Neural cell (in vitro differentiated cells): ENCODE measurements at regions not wholly inside any gene's neighbourhood (a gene's known extent, or its start where the extent isn't known, plus 50 kb on each side); places are given as distances from the start of the nearest gene placed in this dataset.

Experiments used
- H2AFZ ChIP-seq: fragments of 200-600, 300-800 bp; sonication (generic), shearing (Covaris generic); 2 replicates; pipeline ENCODE4 v1.6.0; 2014; ENCODE audit warnings: low read depth, mild to moderate bottlenecking, antibody characterized with exemption, low read length, moderate library complexity
- H3F3A ChIP-seq: fragments of 200-600 bp; shearing (Covaris generic); 2 replicates; pipeline ENCODE4 v1.6.1; 2016; ENCODE audit warnings: mild to moderate bottlenecking, moderate library complexity, mixed read lengths, antibody characterized with exemption, low read length; ENCODE audit not compliant: insufficient read depth, poor library complexity, severe bottlenecking
- H3K27ac ChIP-seq: fragments of 200-600, 300-800 bp; sonication (generic), shearing (Covaris generic); 2 replicates; pipeline ENCODE4 v1.5.1; 2014; ENCODE audit warnings: mild to moderate bottlenecking, low read length, moderate library complexity
- H3K27me3 ChIP-seq: fragments of 300-800, 200-600 bp; sonication (generic), shearing (Covaris generic); 2 replicates; pipeline ENCODE4 v1.6.0; 2014; ENCODE audit warnings: mild to moderate bottlenecking, low read depth, low read length, moderate library complexity; ENCODE audit not compliant: insufficient read depth
- H3K36me3 ChIP-seq: fragments of 300-800, 200-600 bp; sonication (generic), shearing (Covaris generic); 2 replicates; pipeline ENCODE4 v1.5.1; 2014; ENCODE audit warnings: mild to moderate bottlenecking, antibody characterized with exemption, low read length, moderate library complexity; ENCODE audit not compliant: insufficient read depth
- H3K4me2 ChIP-seq: fragments of 300-800, 200-600 bp; sonication (generic), shearing (Covaris generic); 2 replicates; pipeline ENCODE4 v1.6.0; 2014; ENCODE audit warnings: mild to moderate bottlenecking, low read length
- H3K4me3 ChIP-seq: fragments of 300-800, 200-600 bp; sonication (generic), shearing (Covaris generic); 2 replicates; pipeline ENCODE4 v1.5.1; 2014; ENCODE audit warnings: mild to moderate bottlenecking, low read length, moderate library complexity
- H3K79me2 ChIP-seq: fragments of 200-600 bp; shearing (Covaris generic); replicated peaks from 2 replicates; pipeline ENCODE4 v1.6.0; 2014; ENCODE audit warnings: mild to moderate bottlenecking, low read length, moderate library complexity; ENCODE audit not compliant: insufficient read depth
- H3K9ac ChIP-seq: fragments of 300-800, 200-600 bp; sonication (generic), shearing (Covaris generic); 2 replicates; pipeline ENCODE4 v1.6.1; 2016; ENCODE audit warnings: mild to moderate bottlenecking, low read length, mixed read lengths
- H3K9me2 ChIP-seq: fragments of 200-600 bp; shearing (Covaris generic); 2 replicates; pipeline ENCODE4 v1.6.1; 2016; ENCODE audit warnings: mild to moderate bottlenecking, low read length, mixed read lengths; ENCODE audit not compliant: insufficient read depth
- H3K9me3 ChIP-seq: fragments of 200-600, 300-800 bp; sonication (generic), shearing (Covaris generic); 2 replicates; pipeline ENCODE4 v1.6.1; 2016; ENCODE audit warnings: mild to moderate bottlenecking, mixed run types, low read length, moderate library complexity, mixed read lengths
- H4K20me1 ChIP-seq: fragments of 200-600 bp; shearing (Covaris generic); 2 replicates; pipeline ENCODE4 v1.6.1; 2016; ENCODE audit warnings: mild to moderate bottlenecking, mixed run types; ENCODE audit not compliant: insufficient read depth
- EP300 ChIP-seq: fragments of 450-650 bp; conservative IDR thresholded peaks from 2 replicates; pipeline ENCODE4 v1.6.1; 2014; ENCODE audit warnings: antibody characterized with exemption, mild to moderate bottlenecking, moderate library complexity; ENCODE audit not compliant: poor library complexity, severe bottlenecking
- EZH2 ChIP-seq: fragments of 200-600, 300-800 bp; shearing (Covaris generic), sonication (generic); IDR thresholded peaks from 2 replicates; pipeline ENCODE4 v1.6.1; 2014; ENCODE audit warnings: antibody characterized with exemption, low read length, borderline replicate concordance, mild to moderate bottlenecking; ENCODE audit not compliant: insufficient read depth, poor library complexity, severe bottlenecking
- MXI1 ChIP-seq: fragments of 450-650 bp; conservative IDR thresholded peaks from 2 replicates; pipeline ENCODE4 v1.6.1; 2014; ENCODE audit warnings: antibody characterized with exemption, mild to moderate bottlenecking; ENCODE audit not compliant: poor library complexity, severe bottlenecking
- POLR2AphosphoS5 ChIP-seq: IDR thresholded peaks from 2 replicates; pipeline ENCODE4 v1.6.1; 2012
- RAD21 ChIP-seq: fragments of 450-650 bp; conservative IDR thresholded peaks from 2 replicates; pipeline ENCODE4 v1.6.1; 2014; ENCODE audit warnings: antibody characterized with exemption, mild to moderate bottlenecking, moderate library complexity
- SMC3 ChIP-seq: fragments of 450-650 bp; conservative IDR thresholded peaks from 2 replicates; pipeline ENCODE4 v1.6.1; 2014; ENCODE audit warnings: antibody characterized with exemption, mild to moderate bottlenecking, moderate library complexity; ENCODE audit not compliant: poor library complexity
- TAF1 ChIP-seq: IDR thresholded peaks from 2 replicates; pipeline ENCODE4 v1.6.1; 2012; ENCODE audit warnings: low read depth
- TF ChIP-seq, protein P1 (sequence below): IDR thresholded peaks from 2 replicates; pipeline ENCODE4 v1.6.1; 2012; ENCODE audit warnings: borderline replicate concordance
- TF ChIP-seq, protein P2 (sequence below): fragments of 450-650 bp; IDR thresholded peaks from 2 replicates; pipeline ENCODE4 v1.5.1; 2014; ENCODE audit warnings: antibody characterized with exemption, mild to moderate bottlenecking, moderate library complexity; ENCODE audit not compliant: poor library complexity, severe bottlenecking

DNA sequence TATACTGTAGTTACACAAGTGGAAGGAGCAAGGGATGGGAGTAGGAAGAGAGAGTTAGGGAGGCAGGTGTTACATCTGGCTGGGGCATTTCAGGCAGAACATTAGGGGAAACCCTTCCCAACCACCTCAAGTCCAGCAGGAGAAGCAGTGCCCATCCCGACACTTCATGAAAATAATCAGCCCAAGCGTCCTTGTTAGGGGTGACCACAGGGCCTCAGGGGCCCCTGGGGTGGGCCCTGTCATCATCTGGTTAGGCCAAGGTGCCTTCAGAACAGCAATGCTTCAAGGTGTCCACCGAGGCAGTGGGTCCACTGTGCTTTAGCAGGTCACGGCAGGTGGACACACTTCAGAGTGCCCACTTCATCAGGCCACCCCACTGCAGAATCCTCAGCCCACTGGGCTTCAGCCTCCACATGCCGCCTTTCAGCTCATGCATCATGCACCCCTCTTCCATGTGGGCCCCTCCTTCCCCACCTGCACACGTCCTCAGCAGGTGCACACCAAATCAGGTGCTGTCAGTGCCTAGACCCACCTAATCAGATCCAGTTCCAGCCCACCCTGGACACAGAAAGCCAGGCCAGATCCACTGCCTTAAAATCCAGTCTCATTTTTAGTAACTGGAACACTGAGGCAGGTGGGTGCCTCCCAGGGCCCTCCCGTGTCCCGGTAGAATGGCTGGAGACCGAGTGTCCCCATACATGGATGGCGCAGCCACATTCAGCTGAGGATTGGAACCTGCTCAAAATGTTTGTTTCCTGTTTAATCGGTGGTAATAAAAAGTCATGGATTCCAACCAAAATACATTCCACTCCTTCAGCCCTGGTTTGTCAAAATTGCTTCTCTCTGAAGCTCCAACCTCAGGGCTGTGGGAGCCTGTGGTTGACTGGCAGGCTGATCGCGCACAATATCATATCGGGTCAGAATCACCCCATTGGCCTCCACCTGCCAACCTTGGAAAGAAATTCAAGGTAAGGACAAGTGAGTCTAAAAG, 99.5 kb downstream of the ANKRD60 start:
- Histone ChIP-seq H3F3A (no peaks in the 10 kb centered on the region), H3K9ac (no peak overlapping the region), H3K4me2 (no peak overlapping the region), H2AFZ (no peak overlapping the region), H3K9me3 (no peaks in the 10 kb centered on the region), H3K9me2 (no peaks in the 10 kb centered on the region), H3K79me2 (no peaks in the 10 kb centered on the region), H4K20me1 (no peaks in the 10 kb centered on the region), H3K27ac (no peak overlapping the region), H3K36me3 (no peaks in the 10 kb centered on the region), H3K4me3 (no peak overlapping the region), H3K27me3 (no peaks in the 10 kb centered on the region)
- no peak for TF ChIP-seq TAF1
- TF ChIP-seq, protein P1, sequence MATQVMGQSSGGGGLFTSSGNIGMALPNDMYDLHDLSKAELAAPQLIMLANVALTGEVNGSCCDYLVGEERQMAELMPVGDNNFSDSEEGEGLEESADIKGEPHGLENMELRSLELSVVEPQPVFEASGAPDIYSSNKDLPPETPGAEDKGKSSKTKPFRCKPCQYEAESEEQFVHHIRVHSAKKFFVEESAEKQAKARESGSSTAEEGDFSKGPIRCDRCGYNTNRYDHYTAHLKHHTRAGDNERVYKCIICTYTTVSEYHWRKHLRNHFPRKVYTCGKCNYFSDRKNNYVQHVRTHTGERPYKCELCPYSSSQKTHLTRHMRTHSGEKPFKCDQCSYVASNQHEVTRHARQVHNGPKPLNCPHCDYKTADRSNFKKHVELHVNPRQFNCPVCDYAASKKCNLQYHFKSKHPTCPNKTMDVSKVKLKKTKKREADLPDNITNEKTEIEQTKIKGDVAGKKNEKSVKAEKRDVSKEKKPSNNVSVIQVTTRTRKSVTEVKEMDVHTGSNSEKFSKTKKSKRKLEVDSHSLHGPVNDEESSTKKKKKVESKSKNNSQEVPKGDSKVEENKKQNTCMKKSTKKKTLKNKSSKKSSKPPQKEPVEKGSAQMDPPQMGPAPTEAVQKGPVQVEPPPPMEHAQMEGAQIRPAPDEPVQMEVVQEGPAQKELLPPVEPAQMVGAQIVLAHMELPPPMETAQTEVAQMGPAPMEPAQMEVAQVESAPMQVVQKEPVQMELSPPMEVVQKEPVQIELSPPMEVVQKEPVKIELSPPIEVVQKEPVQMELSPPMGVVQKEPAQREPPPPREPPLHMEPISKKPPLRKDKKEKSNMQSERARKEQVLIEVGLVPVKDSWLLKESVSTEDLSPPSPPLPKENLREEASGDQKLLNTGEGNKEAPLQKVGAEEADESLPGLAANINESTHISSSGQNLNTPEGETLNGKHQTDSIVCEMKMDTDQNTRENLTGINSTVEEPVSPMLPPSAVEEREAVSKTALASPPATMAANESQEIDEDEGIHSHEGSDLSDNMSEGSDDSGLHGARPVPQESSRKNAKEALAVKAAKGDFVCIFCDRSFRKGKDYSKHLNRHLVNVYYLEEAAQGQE, result no peak
- TF ChIP-seq EZH2, result no peak
- no peak for TF ChIP-seq EP300
- no peak for TF ChIP-seq SMC3
- TF ChIP-seq, protein P2, sequence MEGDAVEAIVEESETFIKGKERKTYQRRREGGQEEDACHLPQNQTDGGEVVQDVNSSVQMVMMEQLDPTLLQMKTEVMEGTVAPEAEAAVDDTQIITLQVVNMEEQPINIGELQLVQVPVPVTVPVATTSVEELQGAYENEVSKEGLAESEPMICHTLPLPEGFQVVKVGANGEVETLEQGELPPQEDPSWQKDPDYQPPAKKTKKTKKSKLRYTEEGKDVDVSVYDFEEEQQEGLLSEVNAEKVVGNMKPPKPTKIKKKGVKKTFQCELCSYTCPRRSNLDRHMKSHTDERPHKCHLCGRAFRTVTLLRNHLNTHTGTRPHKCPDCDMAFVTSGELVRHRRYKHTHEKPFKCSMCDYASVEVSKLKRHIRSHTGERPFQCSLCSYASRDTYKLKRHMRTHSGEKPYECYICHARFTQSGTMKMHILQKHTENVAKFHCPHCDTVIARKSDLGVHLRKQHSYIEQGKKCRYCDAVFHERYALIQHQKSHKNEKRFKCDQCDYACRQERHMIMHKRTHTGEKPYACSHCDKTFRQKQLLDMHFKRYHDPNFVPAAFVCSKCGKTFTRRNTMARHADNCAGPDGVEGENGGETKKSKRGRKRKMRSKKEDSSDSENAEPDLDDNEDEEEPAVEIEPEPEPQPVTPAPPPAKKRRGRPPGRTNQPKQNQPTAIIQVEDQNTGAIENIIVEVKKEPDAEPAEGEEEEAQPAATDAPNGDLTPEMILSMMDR, result no peak
- no peak for TF ChIP-seq POLR2AphosphoS5
- no peak for TF ChIP-seq MXI1
- TF ChIP-seq RAD21, result no peak

DNA sequence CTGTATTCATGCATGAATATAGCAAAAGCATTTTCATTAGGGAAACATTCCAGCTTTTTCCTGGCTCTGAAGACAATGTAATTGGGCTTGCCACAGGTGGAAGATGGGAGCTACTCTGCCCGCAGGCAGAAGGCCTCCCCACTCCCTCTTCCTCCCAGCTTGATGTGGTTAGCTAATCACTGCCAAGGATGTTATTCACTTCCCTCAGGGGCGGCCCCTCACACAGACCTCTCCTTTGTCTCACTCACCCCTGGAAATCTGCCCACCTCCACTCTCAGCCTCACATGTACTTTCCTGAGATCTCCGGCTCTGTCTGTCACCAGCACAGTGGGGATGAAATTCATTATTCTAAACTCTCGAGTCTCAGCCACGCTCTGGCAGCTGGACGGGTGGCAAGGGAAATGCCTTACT, 100.7 kb downstream of the ANKRD60 start:
- H3K36me3 ChIP-seq, result no peaks in the 10 kb centered on the region
- no peaks in the 10 kb centered on the region for H3K9me3 ChIP-seq
- no peaks in the 10 kb centered on the region for H3K79me2 ChIP-seq
- no peak overlapping the region for H3K27ac ChIP-seq
- no peaks in the 10 kb centered on the region for H3K27me3 ChIP-seq
- H3K9ac ChIP-seq, result no peak overlapping the region
- no peaks in the 10 kb centered on the region for H4K20me1 ChIP-seq
- H3K4me3 ChIP-seq, result no peak overlapping the region
- no peaks in the 10 kb centered on the region for H3K9me2 ChIP-seq
- H3F3A ChIP-seq, result no peaks in the 10 kb centered on the region
- no peak for TF ChIP-seq EP300
- TF ChIP-seq, protein P1, result no peak
- no peak for TF ChIP-seq EZH2
- no peak for TF ChIP-seq RAD21
- no peak for TF ChIP-seq TAF1
- no peak for TF ChIP-seq SMC3
- TF ChIP-seq MXI1, result no peak
- no peak overlapping the region for H2AFZ ChIP-seq
- H3K4me2 ChIP-seq, result no peak overlapping the region
